ENCODE measurements at regions not wholly inside any gene's neighbourhood (a gene's known extent, or its start where the extent isn't known, plus 50 kb on each side); places are given as distances from the start of the nearest gene placed in this dataset.

DNA sequence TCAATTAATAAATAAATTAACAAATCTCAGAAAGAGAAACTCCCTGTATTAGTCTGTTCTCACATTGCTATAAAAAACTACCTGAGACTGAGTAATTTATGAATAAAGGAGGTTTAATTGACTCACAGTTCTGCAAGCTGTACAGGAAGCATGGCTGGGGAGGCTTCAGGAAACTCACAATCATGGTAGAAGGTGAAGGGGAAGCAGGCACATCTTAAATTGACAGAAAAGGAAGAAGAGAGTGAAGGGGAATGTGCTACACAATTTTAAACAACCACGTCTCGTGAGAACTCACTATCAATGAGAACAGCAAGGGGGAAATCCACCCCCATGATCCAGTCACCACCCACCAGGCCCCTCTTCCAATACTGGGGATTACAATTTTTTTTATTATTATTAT lies 358.3 kb upstream of the KIAA1217 start (continued):
- TF ChIP-seq, protein P1, sequence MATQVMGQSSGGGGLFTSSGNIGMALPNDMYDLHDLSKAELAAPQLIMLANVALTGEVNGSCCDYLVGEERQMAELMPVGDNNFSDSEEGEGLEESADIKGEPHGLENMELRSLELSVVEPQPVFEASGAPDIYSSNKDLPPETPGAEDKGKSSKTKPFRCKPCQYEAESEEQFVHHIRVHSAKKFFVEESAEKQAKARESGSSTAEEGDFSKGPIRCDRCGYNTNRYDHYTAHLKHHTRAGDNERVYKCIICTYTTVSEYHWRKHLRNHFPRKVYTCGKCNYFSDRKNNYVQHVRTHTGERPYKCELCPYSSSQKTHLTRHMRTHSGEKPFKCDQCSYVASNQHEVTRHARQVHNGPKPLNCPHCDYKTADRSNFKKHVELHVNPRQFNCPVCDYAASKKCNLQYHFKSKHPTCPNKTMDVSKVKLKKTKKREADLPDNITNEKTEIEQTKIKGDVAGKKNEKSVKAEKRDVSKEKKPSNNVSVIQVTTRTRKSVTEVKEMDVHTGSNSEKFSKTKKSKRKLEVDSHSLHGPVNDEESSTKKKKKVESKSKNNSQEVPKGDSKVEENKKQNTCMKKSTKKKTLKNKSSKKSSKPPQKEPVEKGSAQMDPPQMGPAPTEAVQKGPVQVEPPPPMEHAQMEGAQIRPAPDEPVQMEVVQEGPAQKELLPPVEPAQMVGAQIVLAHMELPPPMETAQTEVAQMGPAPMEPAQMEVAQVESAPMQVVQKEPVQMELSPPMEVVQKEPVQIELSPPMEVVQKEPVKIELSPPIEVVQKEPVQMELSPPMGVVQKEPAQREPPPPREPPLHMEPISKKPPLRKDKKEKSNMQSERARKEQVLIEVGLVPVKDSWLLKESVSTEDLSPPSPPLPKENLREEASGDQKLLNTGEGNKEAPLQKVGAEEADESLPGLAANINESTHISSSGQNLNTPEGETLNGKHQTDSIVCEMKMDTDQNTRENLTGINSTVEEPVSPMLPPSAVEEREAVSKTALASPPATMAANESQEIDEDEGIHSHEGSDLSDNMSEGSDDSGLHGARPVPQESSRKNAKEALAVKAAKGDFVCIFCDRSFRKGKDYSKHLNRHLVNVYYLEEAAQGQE (IDR thresholded peaks at IDR 0.05; ENCODE audit: low read depth), result no peak
- TF ChIP-seq EGR1 (IDR thresholded peaks at IDR 0.05; ENCODE audit: low read depth), result no peak
- TF ChIP-seq EZH2phosphoT487 (IDR thresholded peaks at IDR 0.05; ENCODE audit: borderline replicate concordance), result no peak
- TF ChIP-seq RAD21 (IDR thresholded peaks at IDR 0.05; ENCODE audit: low read depth), result no peak
- TF ChIP-seq SRF (IDR thresholded peaks at IDR 0.05; ENCODE audit: low read depth), result no peak

DNA sequence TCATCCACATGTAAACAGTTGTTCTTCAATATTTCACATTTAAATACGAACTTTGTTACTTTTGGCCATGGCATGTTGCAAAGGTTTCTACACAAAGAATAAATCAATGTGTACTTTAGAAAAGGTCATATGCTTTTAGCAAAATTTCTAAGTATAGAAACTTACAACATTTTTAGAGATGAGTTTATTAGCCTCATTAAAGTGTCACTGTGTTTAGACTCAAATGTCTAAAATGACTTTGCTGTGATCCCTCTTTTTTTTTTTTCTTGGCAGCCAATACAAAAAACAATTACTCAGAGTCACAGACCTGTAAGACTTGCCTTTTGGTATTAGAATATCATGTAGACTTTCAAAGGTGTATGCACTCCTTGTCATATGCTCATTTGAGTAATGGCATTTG lies 349.3 kb upstream of the KIAA1217 start:
- ATAC-seq, result no peak
- POLR2A ChIA-PET, result no interaction called here
- TF ChIP-seq SIN3A (IDR thresholded peaks at IDR 0.05; ENCODE audit: low read depth) (no peak), SP1 (IDR thresholded peaks at IDR 0.05; ENCODE audit: low read depth) (no peak), YY1 (IDR thresholded peaks at IDR 0.05; ENCODE audit: extremely low read depth, insufficient replicate concordance, low read depth, low read length) (no peak), POLR2AphosphoS5 (IDR thresholded peaks at IDR 0.05; ENCODE audit: low read depth, low read length) (no peak), ELF1 (IDR thresholded peaks at IDR 0.05; ENCODE audit: borderline replicate concordance, low read depth) (no peak), EGR1 (IDR thresholded peaks at IDR 0.05; ENCODE audit: low read depth) (no peak), RAD21 (IDR thresholded peaks at IDR 0.05; ENCODE audit: low read depth) (no peak), ZFX (IDR thresholded peaks at IDR 0.05) (no peak), CEBPB (IDR thresholded peaks at IDR 0.05; ENCODE audit: low read depth) (no peak), JUND (IDR thresholded peaks at IDR 0.05) (no peak), SRF (IDR thresholded peaks at IDR 0.05; ENCODE audit: low read depth) (no peak), FOSL1 (IDR thresholded peaks at IDR 0.05; ENCODE audit: low read depth) (no peak), POLR2A (IDR thresholded peaks at IDR 0.05; ENCODE audit: borderline replicate concordance, extremely low read depth, insufficient read depth, insufficient read length) (no peak), CBX3 (IDR thresholded peaks at IDR 0.05; ENCODE audit: low read depth) (no peak), EZH2phosphoT487 (IDR thresholded peaks at IDR 0.05; ENCODE audit: borderline replicate concordance) (no peak), ZNF274 (IDR thresholded peaks at IDR 0.05; ENCODE audit: low read depth, low read length) (no peak)
- TF ChIP-seq, protein P2, sequence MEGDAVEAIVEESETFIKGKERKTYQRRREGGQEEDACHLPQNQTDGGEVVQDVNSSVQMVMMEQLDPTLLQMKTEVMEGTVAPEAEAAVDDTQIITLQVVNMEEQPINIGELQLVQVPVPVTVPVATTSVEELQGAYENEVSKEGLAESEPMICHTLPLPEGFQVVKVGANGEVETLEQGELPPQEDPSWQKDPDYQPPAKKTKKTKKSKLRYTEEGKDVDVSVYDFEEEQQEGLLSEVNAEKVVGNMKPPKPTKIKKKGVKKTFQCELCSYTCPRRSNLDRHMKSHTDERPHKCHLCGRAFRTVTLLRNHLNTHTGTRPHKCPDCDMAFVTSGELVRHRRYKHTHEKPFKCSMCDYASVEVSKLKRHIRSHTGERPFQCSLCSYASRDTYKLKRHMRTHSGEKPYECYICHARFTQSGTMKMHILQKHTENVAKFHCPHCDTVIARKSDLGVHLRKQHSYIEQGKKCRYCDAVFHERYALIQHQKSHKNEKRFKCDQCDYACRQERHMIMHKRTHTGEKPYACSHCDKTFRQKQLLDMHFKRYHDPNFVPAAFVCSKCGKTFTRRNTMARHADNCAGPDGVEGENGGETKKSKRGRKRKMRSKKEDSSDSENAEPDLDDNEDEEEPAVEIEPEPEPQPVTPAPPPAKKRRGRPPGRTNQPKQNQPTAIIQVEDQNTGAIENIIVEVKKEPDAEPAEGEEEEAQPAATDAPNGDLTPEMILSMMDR (IDR thresholded peaks at IDR 0.05 in 2 of 3, conservative IDR thresholded peaks at IDR 0.05 in 1 of 3; ENCODE audit: borderline replicate concordance in 1 of 3, insufficient read depth in 1 of 3, low read depth in 2 of 3, low read length in 2 of 3), result no peak
- TF ChIP-seq, protein P3, sequence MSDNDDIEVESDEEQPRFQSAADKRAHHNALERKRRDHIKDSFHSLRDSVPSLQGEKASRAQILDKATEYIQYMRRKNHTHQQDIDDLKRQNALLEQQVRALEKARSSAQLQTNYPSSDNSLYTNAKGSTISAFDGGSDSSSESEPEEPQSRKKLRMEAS (IDR thresholded peaks at IDR 0.05), result no peak
- TF ChIP-seq, protein P4, sequence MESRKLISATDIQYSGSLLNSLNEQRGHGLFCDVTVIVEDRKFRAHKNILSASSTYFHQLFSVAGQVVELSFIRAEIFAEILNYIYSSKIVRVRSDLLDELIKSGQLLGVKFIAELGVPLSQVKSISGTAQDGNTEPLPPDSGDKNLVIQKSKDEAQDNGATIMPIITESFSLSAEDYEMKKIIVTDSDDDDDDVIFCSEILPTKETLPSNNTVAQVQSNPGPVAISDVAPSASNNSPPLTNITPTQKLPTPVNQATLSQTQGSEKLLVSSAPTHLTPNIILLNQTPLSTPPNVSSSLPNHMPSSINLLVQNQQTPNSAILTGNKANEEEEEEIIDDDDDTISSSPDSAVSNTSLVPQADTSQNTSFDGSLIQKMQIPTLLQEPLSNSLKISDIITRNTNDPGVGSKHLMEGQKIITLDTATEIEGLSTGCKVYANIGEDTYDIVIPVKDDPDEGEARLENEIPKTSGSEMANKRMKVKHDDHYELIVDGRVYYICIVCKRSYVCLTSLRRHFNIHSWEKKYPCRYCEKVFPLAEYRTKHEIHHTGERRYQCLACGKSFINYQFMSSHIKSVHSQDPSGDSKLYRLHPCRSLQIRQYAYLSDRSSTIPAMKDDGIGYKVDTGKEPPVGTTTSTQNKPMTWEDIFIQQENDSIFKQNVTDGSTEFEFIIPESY (IDR thresholded peaks at IDR 0.05; ENCODE audit: extremely low read depth, insufficient replicate concordance, low read length), result no peak

More for the DNA sequence above, 349.3 kb upstream of the KIAA1217 start:
- Histone ChIP-seq H4K20me1 (ENCODE audit: insufficient read depth) (no peaks in the 10 kb centered on the region), H3K4me1 (ENCODE audit: control insufficient read depth in 1 of 2, insufficient read depth in 2 of 2, low read length in 2 of 2) (no peaks in the 10 kb centered on the region), H3K27me3 (ENCODE audit: insufficient read depth, low read length) (no peaks in the 10 kb centered on the region; the same call in 1 of the 2 replicates), H3K4me2 (ENCODE audit: low read length) (no peak overlapping the region), H3K9ac (ENCODE audit: low read length) (no peak overlapping the region), H3K27ac (ENCODE audit: low read depth, low read length) (no peak overlapping the region), H3K79me2 (ENCODE audit: insufficient read depth, low read length) (no peaks in the 10 kb centered on the region), H3K4me3 (replicated peaks in 1 of 2; ENCODE audit: low read depth in 1 of 2, low read length in 2 of 2) (no peak overlapping the region), H3K9me3 (ENCODE audit: control insufficient read depth in 1 of 2, insufficient read depth in 1 of 2, low read depth in 1 of 2, low read length in 2 of 2) (no peaks in the 10 kb centered on the region; a peak in 1 of 4 replicates), H2AFZ (ENCODE audit: low read depth, low read length, poor library complexity, severe bottlenecking) (no peak overlapping the region), H3K36me3 (ENCODE audit: control insufficient read depth in 1 of 2, insufficient read depth in 2 of 2, low read length in 2 of 2) (no peaks in the 10 kb centered on the region), H3K9me2 (ENCODE audit: insufficient read depth) (no peaks in the 10 kb centered on the region)
- ChIA-PET CTCF (no interaction called here), RAD21 (ENCODE audit: low non-redundant PET in 1 of 2, low total read pairs in 2 of 2, uncharacterized antibody in 2 of 2, unreplicated experiment in 2 of 2) (no interaction called here)
- BruUV-seq (replicated peaks), result no TSS peak
- DNase-seq (ENCODE audit: low read depth, low spot score), result no peak
- intact Hi-C loops (cut with micrococcal nuclease), result no loop called here
